GM12892 (cell line): ENCODE measurements at regions not wholly inside any gene's neighbourhood (a gene's known extent, or its start where the extent isn't known, plus 50 kb on each side); places are given as distances from the start of the nearest gene placed in this dataset.

Source experiments
- POLR2A ChIP-seq: IDR thresholded peaks from 2 replicates; pipeline ENCODE4 v1.6.1; 2011; ENCODE audit warnings: low read depth, low read length, control low read depth
- POLR2AphosphoS5 ChIP-seq: IDR thresholded peaks from 2 replicates; pipeline ENCODE4 v1.6.1; 2011; ENCODE audit warnings: low read depth, low read length, control low read depth
- TAF1 ChIP-seq: IDR thresholded peaks from 2 replicates; pipeline ENCODE4 v1.6.1; 2011; ENCODE audit warnings: low read depth, mild to moderate bottlenecking, control low read depth, low read length, borderline replicate concordance

DNA sequence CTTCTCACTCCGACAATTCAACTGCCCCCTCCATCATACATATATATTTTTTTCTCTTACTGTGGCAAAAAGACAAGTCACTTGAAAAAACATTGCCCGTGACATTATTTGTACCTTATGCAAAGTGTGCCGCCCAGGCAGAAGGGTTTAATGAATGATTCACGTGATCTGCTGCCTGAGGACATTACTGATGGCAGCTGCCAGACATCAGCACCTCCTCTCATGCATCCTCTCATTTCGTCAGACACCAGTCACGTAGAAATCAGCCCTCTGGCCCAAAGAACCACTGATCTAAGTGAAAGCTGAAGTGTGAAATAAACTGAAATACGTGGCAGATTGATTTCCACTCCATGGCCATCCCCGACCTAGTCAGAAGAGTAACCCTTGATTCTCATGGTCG lies 218.8 kb upstream of the PDE10A start:
- TF ChIP-seq POLR2AphosphoS5: no peak
- no peak for TF ChIP-seq TAF1
- no peak for TF ChIP-seq POLR2A
